Panc1 (cell line): ENCODE measurements at regions not wholly inside any gene's neighbourhood (a gene's known extent, or its start where the extent isn't known, plus 50 kb on each side); places are given as distances from the start of the nearest gene placed in this dataset.

Experiments used
- POLR2AphosphoS5 ChIP-seq: IDR thresholded peaks from 2 replicates; pipeline ENCODE4 v1.6.1; 2012; ENCODE audit warnings: mild to moderate bottlenecking, low read depth, low read length, moderate library complexity
- SIN3A ChIP-seq: IDR thresholded peaks from 2 replicates; pipeline ENCODE4 v1.6.1; 2012; ENCODE audit warnings: low read depth, mild to moderate bottlenecking, low read length, moderate library complexity, borderline replicate concordance; ENCODE audit not compliant: insufficient read depth
- TF ChIP-seq, protein P1 (sequence below): fragments of 450-650 bp; IDR thresholded peaks from 2 replicates; pipeline ENCODE4 v1.5.1; 2017; ENCODE audit warnings: mild to moderate bottlenecking

DNA sequence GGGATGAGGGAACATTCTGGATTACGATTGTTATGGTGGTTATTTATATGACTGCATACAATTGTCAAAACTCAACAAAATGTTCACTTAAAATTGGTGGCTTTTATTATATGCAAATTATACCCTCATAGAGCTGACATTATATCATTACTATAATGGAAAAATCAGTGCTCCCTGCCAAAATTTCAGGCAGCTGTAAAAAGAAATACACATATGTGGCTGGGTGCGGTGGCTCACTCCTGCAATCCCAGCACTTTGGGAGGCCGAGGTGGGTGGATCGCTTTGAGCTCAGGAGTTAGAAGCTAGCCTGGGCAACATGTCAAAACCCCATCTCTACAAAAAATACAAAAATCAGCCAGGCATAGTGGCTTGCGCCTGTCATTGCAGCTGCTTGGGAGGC lies 75.8 kb upstream of the SULF2 start:
- TF ChIP-seq, protein P1, sequence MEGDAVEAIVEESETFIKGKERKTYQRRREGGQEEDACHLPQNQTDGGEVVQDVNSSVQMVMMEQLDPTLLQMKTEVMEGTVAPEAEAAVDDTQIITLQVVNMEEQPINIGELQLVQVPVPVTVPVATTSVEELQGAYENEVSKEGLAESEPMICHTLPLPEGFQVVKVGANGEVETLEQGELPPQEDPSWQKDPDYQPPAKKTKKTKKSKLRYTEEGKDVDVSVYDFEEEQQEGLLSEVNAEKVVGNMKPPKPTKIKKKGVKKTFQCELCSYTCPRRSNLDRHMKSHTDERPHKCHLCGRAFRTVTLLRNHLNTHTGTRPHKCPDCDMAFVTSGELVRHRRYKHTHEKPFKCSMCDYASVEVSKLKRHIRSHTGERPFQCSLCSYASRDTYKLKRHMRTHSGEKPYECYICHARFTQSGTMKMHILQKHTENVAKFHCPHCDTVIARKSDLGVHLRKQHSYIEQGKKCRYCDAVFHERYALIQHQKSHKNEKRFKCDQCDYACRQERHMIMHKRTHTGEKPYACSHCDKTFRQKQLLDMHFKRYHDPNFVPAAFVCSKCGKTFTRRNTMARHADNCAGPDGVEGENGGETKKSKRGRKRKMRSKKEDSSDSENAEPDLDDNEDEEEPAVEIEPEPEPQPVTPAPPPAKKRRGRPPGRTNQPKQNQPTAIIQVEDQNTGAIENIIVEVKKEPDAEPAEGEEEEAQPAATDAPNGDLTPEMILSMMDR, result no peak
- no peak for TF ChIP-seq SIN3A
- TF ChIP-seq POLR2AphosphoS5, result no peak
